ENCODE measurements at regions not wholly inside any gene's neighbourhood (a gene's known extent, or its start where the extent isn't known, plus 50 kb on each side); places are given as distances from the start of the nearest gene placed in this dataset.

DNA sequence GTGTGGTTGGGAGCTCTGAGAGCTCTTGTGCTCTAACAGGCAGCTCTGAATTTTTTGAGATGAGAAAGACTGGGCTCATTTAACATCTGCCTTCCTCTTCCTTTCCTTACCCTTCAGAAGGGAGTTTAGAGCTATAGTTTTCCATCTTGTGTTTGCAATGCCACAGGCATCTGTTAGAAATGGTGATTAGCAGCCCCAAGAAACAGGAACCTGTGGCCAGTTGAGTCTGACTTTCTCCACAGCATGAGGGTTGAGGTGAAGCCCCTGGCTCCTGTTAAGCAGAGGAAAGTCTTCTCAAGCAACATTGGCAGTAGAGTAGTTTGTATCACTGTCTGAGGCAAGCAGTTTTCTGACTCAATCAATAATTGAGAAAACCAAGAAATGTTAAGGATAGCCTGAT is 577.4 kb downstream of the ZEB2 start:
- no peak for TF ChIP-seq ZNF274 (IDR thresholded peaks at IDR 0.05; ENCODE audit: low read depth, low read length)
- TF ChIP-seq SUZ12 (IDR thresholded peaks at IDR 0.05; ENCODE audit: extremely low read depth, insufficient read depth, insufficient read length): no peak
- no peak for TF ChIP-seq YY1 (IDR thresholded peaks at IDR 0.05; ENCODE audit: insufficient read depth, insufficient read length)

Measured in NT2/D1 (cell line).